GM12878 (cell line): ENCODE measurements at regions not wholly inside any gene's neighbourhood (a gene's known extent, or its start where the extent isn't known, plus 50 kb on each side); places are given as distances from the start of the nearest gene placed in this dataset.

ENCODE experiments used
- ATAC-seq: fragments of 200-7000 bp; cut with Tn5 transposase; 3 replicates; pipeline ENCODE4 v1.9.1; 2020; ENCODE audit warnings: mild to moderate bottlenecking, moderate library complexity
- BruUV-seq: library from RNA; stranded (reverse); fragments of 400-500 nt; replicated peaks from 2 replicates; lab custom pipeline; 2021; lab: Mats Ljungman, UMichigan
- CTCF ChIA-PET: fragments of 300-600 bp; sonication (Branson Sonifier 250); formaldehyde crosslinking; extraction: SDS; loops from one replicate; lab custom pipeline; 2021; ENCODE audit warnings: inconsistent platforms; lab: Yijun Ruan, JAX
- POLR2A ChIA-PET: fragments of 350-600 bp; formaldehyde crosslinking; extraction: SDS; loops from one replicate; lab custom pipeline; 2021; ENCODE audit warnings: inconsistent platforms; lab: Charles Lee
- RAD21 ChIA-PET: fragments of 300-600 bp; sonication (Branson Sonifier 250); formaldehyde crosslinking; loops from one replicate; lab custom pipeline; 2023; ENCODE audit warnings: antibody characterized with exemption; ENCODE audit not compliant: unreplicated experiment; lab: Charles Lee
- SMC1A ChIA-PET: fragments of 300-600 bp; sonication (Branson Sonifier 250); formaldehyde crosslinking; loops from one replicate; lab custom pipeline; 2023; ENCODE audit not compliant: unreplicated experiment, uncharacterized antibody; lab: Charles Lee
- DNase-seq: peaks from one replicate; pipeline ENCODE4 v3.0.0-alpha.2; 2011; ENCODE audit warnings: low read depth, low spot score
- FAIRE-seq: peaks from 3 replicates; lab custom pipeline; 2011; peaks lifted over from hg19 to GRCh38; lab: Jason Lieb, UNC
- H2AFZ ChIP-seq: 2 replicates; pipeline ENCODE4 v1.6.0; 2011; ENCODE audit warnings: low read depth, low read length, control low read depth; ENCODE audit not compliant: control insufficient read depth
- H3K27ac ChIP-seq: 2 replicates; pipeline ENCODE4 v1.5.1; 2011; ENCODE audit warnings: control low read depth; ENCODE audit not compliant: control insufficient read depth, insufficient read depth
- H3K27me3 ChIP-seq, 2 experiments: replicated peaks in 1 of 2; 2 replicates each; pipeline versions ENCODE4 v1.6.0 to v1.6.1; 2011; ENCODE audit warnings: low read length in 1 of 2; ENCODE audit not compliant: control insufficient read depth in 2 of 2, insufficient read depth in 2 of 2
- H3K36me3 ChIP-seq, 2 experiments: 2 replicates each; pipeline ENCODE4 v1.5.1; 2011; ENCODE audit warnings: low read length in 1 of 2; ENCODE audit not compliant: control insufficient read depth in 2 of 2, insufficient read depth in 2 of 2
- H3K4me1 ChIP-seq: 2 replicates; pipeline ENCODE4 v1.6.1; 2011; ENCODE audit warnings: mild to moderate bottlenecking, low read length, moderate library complexity, mixed read lengths; ENCODE audit not compliant: control insufficient read depth, insufficient read depth
- H3K4me2 ChIP-seq: 2 replicates; pipeline ENCODE4 v1.6.0; 2011; ENCODE audit warnings: control low read depth; ENCODE audit not compliant: control insufficient read depth, insufficient read depth
- H3K4me3 ChIP-seq: fragments of 200-600 bp; sonication (generic); 2 replicates; pipeline ENCODE4 v1.5.1; 2016
- H3K79me2 ChIP-seq: 2 replicates; pipeline ENCODE4 v1.6.0; 2011; ENCODE audit warnings: low read length; ENCODE audit not compliant: control insufficient read depth, insufficient read depth
- H3K9ac ChIP-seq: 2 replicates; pipeline ENCODE4 v1.8.0; 2011; ENCODE audit warnings: low read length, control low read depth, mixed read lengths; ENCODE audit not compliant: control insufficient read depth, insufficient read depth
- H3K9me3 ChIP-seq: replicated peaks from 3 replicates; pipeline ENCODE4 v1.5.1; 2011; ENCODE audit warnings: mild to moderate bottlenecking, low read length; ENCODE audit not compliant: control insufficient read depth, insufficient read depth
- H4K20me1 ChIP-seq: 2 replicates; pipeline ENCODE4 v1.6.0; 2011; ENCODE audit not compliant: control insufficient read depth, insufficient read depth
- DPF2 ChIP-seq: fragments of 450-650 bp; IDR thresholded peaks from 2 replicates; pipeline ENCODE4 v1.6.1; 2017; ENCODE audit warnings: mild to moderate bottlenecking
- EED ChIP-seq: sonication (generic); IDR thresholded peaks from 2 replicates; pipeline ENCODE4 v1.6.1; 2016; ENCODE audit warnings: antibody characterized with exemption, low read depth
- ESRRA ChIP-seq: IDR thresholded peaks from 2 replicates; pipeline ENCODE4 v1.6.1; 2012; ENCODE audit warnings: mild to moderate bottlenecking, low read length, improper control_type of control experiment
- NFIC ChIP-seq: IDR thresholded peaks from 2 replicates; pipeline ENCODE4 v1.6.1; 2012; ENCODE audit warnings: low read depth, mild to moderate bottlenecking, inconsistent platforms, low read length, moderate library complexity
- NR2C1 ChIP-seq: fragments of 450-650 bp; IDR thresholded peaks from 2 replicates; pipeline ENCODE4 v1.6.1; 2017; ENCODE audit warnings: antibody characterized with exemption, mild to moderate bottlenecking, moderate library complexity
- POU2F2 ChIP-seq: IDR thresholded peaks from 3 replicates; pipeline ENCODE4 v1.6.1; 2011; ENCODE audit warnings: low read depth, mild to moderate bottlenecking, low read length, borderline replicate concordance
- RAD51 ChIP-seq: fragments of 450-650 bp; IDR thresholded peaks from 2 replicates; pipeline ENCODE4 v1.6.1; 2016; ENCODE audit warnings: moderate library complexity, mild to moderate bottlenecking, inconsistent platforms
- RUNX3 ChIP-seq: IDR thresholded peaks from 2 replicates; pipeline ENCODE4 v1.6.1; 2012; ENCODE audit warnings: low read length, inconsistent platforms
- TAF1 ChIP-seq: IDR thresholded peaks from 2 replicates; pipeline ENCODE4 v1.6.1; 2011; ENCODE audit warnings: mild to moderate bottlenecking, low read depth, low read length, borderline replicate concordance
- TCF7 ChIP-seq: IDR thresholded peaks from 2 replicates; pipeline ENCODE4 v1.6.1; 2014; ENCODE audit warnings: antibody characterized with exemption, borderline replicate concordance
- ZBED1 ChIP-seq: IDR thresholded peaks from 2 replicates; pipeline ENCODE4 v1.6.1; 2016; ENCODE audit warnings: borderline replicate concordance
- ZNF24 ChIP-seq: fragments of 450-650 bp; IDR thresholded peaks from 2 replicates; pipeline ENCODE4 v1.6.1; 2017; ENCODE audit warnings: antibody characterized with exemption, mild to moderate bottlenecking
- ZSCAN29 ChIP-seq: fragments of 450-650 bp; IDR thresholded peaks from 2 replicates; pipeline ENCODE4 v1.6.1; 2017; ENCODE audit warnings: mild to moderate bottlenecking, moderate library complexity
- WGBS: methylation state at CpG from one replicate; pipeline ENCODE4 v1.1.6; 2016; ENCODE audit warnings: low lambda C conversion rate; ENCODE audit not compliant: insufficient replicate concordance, insufficient coverage; ENCODE audit errors: missing lambda C conversion rate; 5-methylcytosine and 5-hydroxymethylcytosine counted together
- in situ Hi-C: fragments of 300-500 bp; cut with MboI; formaldehyde crosslinking; loops from 9 replicates; pipeline ENCODE4 v1.14.3; 2018; ENCODE audit warnings: mixed read lengths
- intact Hi-C: fragments of 100-400 bp; cut with micrococcal nuclease; formaldehyde crosslinking; loops from one replicate; pipeline ENCODE4 v1.14.2; 2022; ENCODE audit not compliant: unreplicated experiment
- TF ChIP-seq, protein P1 (sequence below): IDR thresholded peaks from 2 replicates; pipeline ENCODE4 v1.6.1; 2011; ENCODE audit warnings: borderline replicate concordance, low read depth, mild to moderate bottlenecking, moderate library complexity, mixed read lengths, low read length; ENCODE audit not compliant: insufficient read depth; ENCODE audit errors: extremely low read length
- TF ChIP-seq, protein P2 (sequence below): fragments of 450-650 bp; formaldehyde crosslinking; IDR thresholded peaks from 2 replicates; pipeline ENCODE4 v1.4.0; 2020; ENCODE audit warnings: mild to moderate bottlenecking, moderate library complexity

DNA sequence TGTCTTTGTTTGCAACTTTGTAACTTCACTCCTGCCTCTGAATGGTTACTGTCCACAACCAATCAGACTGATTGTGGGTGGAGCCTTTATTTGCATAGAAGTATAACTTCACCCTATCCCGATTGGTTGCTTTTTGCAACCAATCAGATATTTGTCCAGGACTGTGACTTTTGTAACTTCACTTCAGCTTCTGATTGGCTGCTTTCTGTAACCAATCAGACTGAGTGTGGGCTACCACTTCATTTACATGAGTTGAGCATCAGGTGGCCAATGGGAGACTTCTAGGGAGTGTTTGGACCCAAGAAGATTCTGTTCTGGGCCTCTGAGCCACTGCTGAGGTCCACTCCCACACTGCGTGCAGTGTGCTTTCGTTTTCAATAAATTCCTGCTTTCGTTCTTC lies 1810.7 kb upstream of the CDH6 start:
- no peaks in the 10 kb centered on the region for H3K79me2 ChIP-seq
- ChIA-PET CTCF (no interaction called here), SMC1A (interaction anchor here (0.8 kb wide), 1 partner anchor 13 kb away, joined by 3 read pairs; no protein-coding TSS in a partner anchor), POLR2A (no interaction called here), RAD21 (no interaction called here)
- H4K20me1 ChIP-seq: no peaks in the 10 kb centered on the region
- no peak for DNase-seq
- no peak overlapping the region for H3K4me3 ChIP-seq
- no peak overlapping the region for H3K4me2 ChIP-seq
- TF ChIP-seq NR2C1 (no peak), ZNF24 (no peak), RAD51 (no peak), DPF2 (no peak), POU2F2 (no peak), ZBED1 (no peak), TCF7 (no peak), EED (no peak), RUNX3 (no peak), ZSCAN29 (no peak), NFIC (no peak), ESRRA (no peak), TAF1 (no peak)
- TF ChIP-seq, protein P1, sequence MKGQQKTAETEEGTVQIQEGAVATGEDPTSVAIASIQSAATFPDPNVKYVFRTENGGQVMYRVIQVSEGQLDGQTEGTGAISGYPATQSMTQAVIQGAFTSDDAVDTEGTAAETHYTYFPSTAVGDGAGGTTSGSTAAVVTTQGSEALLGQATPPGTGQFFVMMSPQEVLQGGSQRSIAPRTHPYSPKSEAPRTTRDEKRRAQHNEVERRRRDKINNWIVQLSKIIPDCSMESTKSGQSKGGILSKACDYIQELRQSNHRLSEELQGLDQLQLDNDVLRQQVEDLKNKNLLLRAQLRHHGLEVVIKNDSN: no peak
- TF ChIP-seq, protein P2, sequence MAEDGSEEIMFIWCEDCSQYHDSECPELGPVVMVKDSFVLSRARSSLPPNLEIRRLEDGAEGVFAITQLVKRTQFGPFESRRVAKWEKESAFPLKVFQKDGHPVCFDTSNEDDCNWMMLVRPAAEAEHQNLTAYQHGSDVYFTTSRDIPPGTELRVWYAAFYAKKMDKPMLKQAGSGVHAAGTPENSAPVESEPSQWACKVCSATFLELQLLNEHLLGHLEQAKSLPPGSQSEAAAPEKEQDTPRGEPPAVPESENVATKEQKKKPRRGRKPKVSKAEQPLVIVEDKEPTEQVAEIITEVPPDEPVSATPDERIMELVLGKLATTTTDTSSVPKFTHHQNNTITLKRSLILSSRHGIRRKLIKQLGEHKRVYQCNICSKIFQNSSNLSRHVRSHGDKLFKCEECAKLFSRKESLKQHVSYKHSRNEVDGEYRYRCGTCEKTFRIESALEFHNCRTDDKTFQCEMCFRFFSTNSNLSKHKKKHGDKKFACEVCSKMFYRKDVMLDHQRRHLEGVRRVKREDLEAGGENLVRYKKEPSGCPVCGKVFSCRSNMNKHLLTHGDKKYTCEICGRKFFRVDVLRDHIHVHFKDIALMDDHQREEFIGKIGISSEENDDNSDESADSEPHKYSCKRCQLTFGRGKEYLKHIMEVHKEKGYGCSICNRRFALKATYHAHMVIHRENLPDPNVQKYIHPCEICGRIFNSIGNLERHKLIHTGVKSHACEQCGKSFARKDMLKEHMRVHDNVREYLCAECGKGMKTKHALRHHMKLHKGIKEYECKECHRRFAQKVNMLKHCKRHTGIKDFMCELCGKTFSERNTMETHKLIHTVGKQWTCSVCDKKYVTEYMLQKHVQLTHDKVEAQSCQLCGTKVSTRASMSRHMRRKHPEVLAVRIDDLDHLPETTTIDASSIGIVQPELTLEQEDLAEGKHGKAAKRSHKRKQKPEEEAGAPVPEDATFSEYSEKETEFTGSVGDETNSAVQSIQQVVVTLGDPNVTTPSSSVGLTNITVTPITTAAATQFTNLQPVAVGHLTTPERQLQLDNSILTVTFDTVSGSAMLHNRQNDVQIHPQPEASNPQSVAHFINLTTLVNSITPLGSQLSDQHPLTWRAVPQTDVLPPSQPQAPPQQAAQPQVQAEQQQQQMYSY (CRISPR knock-in tag): no peak
- intact Hi-C loops (no loop called here), in situ Hi-C loops (no loop called here)
- no peak overlapping the region for H2AFZ ChIP-seq
- no peaks in the 10 kb centered on the region for H3K27me3 ChIP-seq
- 47% methylated on average over 4 of the region's 4 CpGs for WGBS
- H3K36me3 ChIP-seq: no peaks in the 10 kb centered on the region
- no peak for ATAC-seq
- no peak overlapping the region for H3K27ac ChIP-seq
- BruUV-seq: no TSS peak
- no peak overlapping the region for H3K9ac ChIP-seq
- no peaks in the 10 kb centered on the region for H3K4me1 ChIP-seq
- H3K9me3 ChIP-seq: no peaks in the 10 kb centered on the region
- no peak for FAIRE-seq
